Neural cell (in vitro differentiated cells): ENCODE measurements at regions not wholly inside any gene's neighbourhood (a gene's known extent, or its start where the extent isn't known, plus 50 kb on each side); places are given as distances from the start of the nearest gene placed in this dataset.

ENCODE experiments used
- H2AFZ ChIP-seq: fragments of 200-600, 300-800 bp; sonication (generic), shearing (Covaris generic); 2 replicates; pipeline ENCODE4 v1.6.0; 2014; ENCODE audit warnings: low read depth, mild to moderate bottlenecking, antibody characterized with exemption, low read length, moderate library complexity
- H3F3A ChIP-seq: fragments of 200-600 bp; shearing (Covaris generic); 2 replicates; pipeline ENCODE4 v1.6.1; 2016; ENCODE audit warnings: mild to moderate bottlenecking, moderate library complexity, mixed read lengths, antibody characterized with exemption, low read length; ENCODE audit not compliant: insufficient read depth, poor library complexity, severe bottlenecking
- H3K27ac ChIP-seq: fragments of 200-600, 300-800 bp; sonication (generic), shearing (Covaris generic); 2 replicates; pipeline ENCODE4 v1.5.1; 2014; ENCODE audit warnings: mild to moderate bottlenecking, low read length, moderate library complexity
- H3K27me3 ChIP-seq: fragments of 300-800, 200-600 bp; sonication (generic), shearing (Covaris generic); 2 replicates; pipeline ENCODE4 v1.6.0; 2014; ENCODE audit warnings: mild to moderate bottlenecking, low read depth, low read length, moderate library complexity; ENCODE audit not compliant: insufficient read depth
- H3K36me3 ChIP-seq: fragments of 300-800, 200-600 bp; sonication (generic), shearing (Covaris generic); 2 replicates; pipeline ENCODE4 v1.5.1; 2014; ENCODE audit warnings: mild to moderate bottlenecking, antibody characterized with exemption, low read length, moderate library complexity; ENCODE audit not compliant: insufficient read depth
- H3K4me2 ChIP-seq: fragments of 300-800, 200-600 bp; sonication (generic), shearing (Covaris generic); 2 replicates; pipeline ENCODE4 v1.6.0; 2014; ENCODE audit warnings: mild to moderate bottlenecking, low read length
- H3K4me3 ChIP-seq: fragments of 300-800, 200-600 bp; sonication (generic), shearing (Covaris generic); 2 replicates; pipeline ENCODE4 v1.5.1; 2014; ENCODE audit warnings: mild to moderate bottlenecking, low read length, moderate library complexity
- H3K79me2 ChIP-seq: fragments of 200-600 bp; shearing (Covaris generic); replicated peaks from 2 replicates; pipeline ENCODE4 v1.6.0; 2014; ENCODE audit warnings: mild to moderate bottlenecking, low read length, moderate library complexity; ENCODE audit not compliant: insufficient read depth
- H3K9ac ChIP-seq: fragments of 300-800, 200-600 bp; sonication (generic), shearing (Covaris generic); 2 replicates; pipeline ENCODE4 v1.6.1; 2016; ENCODE audit warnings: mild to moderate bottlenecking, low read length, mixed read lengths
- H3K9me2 ChIP-seq: fragments of 200-600 bp; shearing (Covaris generic); 2 replicates; pipeline ENCODE4 v1.6.1; 2016; ENCODE audit warnings: mild to moderate bottlenecking, low read length, mixed read lengths; ENCODE audit not compliant: insufficient read depth
- H3K9me3 ChIP-seq: fragments of 200-600, 300-800 bp; sonication (generic), shearing (Covaris generic); 2 replicates; pipeline ENCODE4 v1.6.1; 2016; ENCODE audit warnings: mild to moderate bottlenecking, mixed run types, low read length, moderate library complexity, mixed read lengths
- H4K20me1 ChIP-seq: fragments of 200-600 bp; shearing (Covaris generic); 2 replicates; pipeline ENCODE4 v1.6.1; 2016; ENCODE audit warnings: mild to moderate bottlenecking, mixed run types; ENCODE audit not compliant: insufficient read depth
- EP300 ChIP-seq: fragments of 450-650 bp; conservative IDR thresholded peaks from 2 replicates; pipeline ENCODE4 v1.6.1; 2014; ENCODE audit warnings: antibody characterized with exemption, mild to moderate bottlenecking, moderate library complexity; ENCODE audit not compliant: poor library complexity, severe bottlenecking
- EZH2 ChIP-seq: fragments of 200-600, 300-800 bp; shearing (Covaris generic), sonication (generic); IDR thresholded peaks from 2 replicates; pipeline ENCODE4 v1.6.1; 2014; ENCODE audit warnings: antibody characterized with exemption, low read length, borderline replicate concordance, mild to moderate bottlenecking; ENCODE audit not compliant: insufficient read depth, poor library complexity, severe bottlenecking
- MXI1 ChIP-seq: fragments of 450-650 bp; conservative IDR thresholded peaks from 2 replicates; pipeline ENCODE4 v1.6.1; 2014; ENCODE audit warnings: antibody characterized with exemption, mild to moderate bottlenecking; ENCODE audit not compliant: poor library complexity, severe bottlenecking
- POLR2AphosphoS5 ChIP-seq: IDR thresholded peaks from 2 replicates; pipeline ENCODE4 v1.6.1; 2012
- RAD21 ChIP-seq: fragments of 450-650 bp; conservative IDR thresholded peaks from 2 replicates; pipeline ENCODE4 v1.6.1; 2014; ENCODE audit warnings: antibody characterized with exemption, mild to moderate bottlenecking, moderate library complexity
- SMC3 ChIP-seq: fragments of 450-650 bp; conservative IDR thresholded peaks from 2 replicates; pipeline ENCODE4 v1.6.1; 2014; ENCODE audit warnings: antibody characterized with exemption, mild to moderate bottlenecking, moderate library complexity; ENCODE audit not compliant: poor library complexity
- TAF1 ChIP-seq: IDR thresholded peaks from 2 replicates; pipeline ENCODE4 v1.6.1; 2012; ENCODE audit warnings: low read depth
- TF ChIP-seq, protein P1 (sequence below): fragments of 450-650 bp; IDR thresholded peaks from 2 replicates; pipeline ENCODE4 v1.5.1; 2014; ENCODE audit warnings: antibody characterized with exemption, mild to moderate bottlenecking, moderate library complexity; ENCODE audit not compliant: poor library complexity, severe bottlenecking
- TF ChIP-seq, protein P2 (sequence below): IDR thresholded peaks from 2 replicates; pipeline ENCODE4 v1.6.1; 2012; ENCODE audit warnings: borderline replicate concordance

DNA sequence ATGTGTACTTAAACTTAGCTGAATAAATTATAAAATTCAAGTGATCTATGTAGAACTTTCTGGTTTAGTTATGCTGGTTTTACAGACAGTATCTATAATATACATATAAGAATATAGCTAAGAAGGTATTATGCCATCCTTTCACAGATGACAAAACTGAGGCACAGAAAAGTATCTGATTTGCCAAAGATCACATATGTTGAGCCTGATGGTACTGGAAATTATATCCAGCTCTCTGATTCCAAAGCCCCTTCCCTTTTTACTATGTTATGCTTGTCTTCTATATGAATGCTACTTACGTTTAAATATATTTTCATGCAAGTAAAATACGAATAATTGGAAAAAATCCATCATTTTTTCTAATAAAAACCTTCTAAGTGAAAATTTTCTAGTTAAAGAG lies 1631.3 kb downstream of the DPP10 start:
- no peak overlapping the region for H3K4me2 ChIP-seq
- H3K36me3 ChIP-seq, result no peaks in the 10 kb centered on the region
- no peaks in the 10 kb centered on the region for H3K27me3 ChIP-seq
- no peak overlapping the region for H3K27ac ChIP-seq
- H4K20me1 ChIP-seq, result no peaks in the 10 kb centered on the region
- H3K9me2 ChIP-seq, result no peaks in the 10 kb centered on the region
- no peaks in the 10 kb centered on the region for H3K79me2 ChIP-seq
- TF ChIP-seq POLR2AphosphoS5 (no peak), MXI1 (no peak), EP300 (no peak), TAF1 (no peak), RAD21 (no peak), SMC3 (no peak), EZH2 (no peak)
- TF ChIP-seq, protein P1, sequence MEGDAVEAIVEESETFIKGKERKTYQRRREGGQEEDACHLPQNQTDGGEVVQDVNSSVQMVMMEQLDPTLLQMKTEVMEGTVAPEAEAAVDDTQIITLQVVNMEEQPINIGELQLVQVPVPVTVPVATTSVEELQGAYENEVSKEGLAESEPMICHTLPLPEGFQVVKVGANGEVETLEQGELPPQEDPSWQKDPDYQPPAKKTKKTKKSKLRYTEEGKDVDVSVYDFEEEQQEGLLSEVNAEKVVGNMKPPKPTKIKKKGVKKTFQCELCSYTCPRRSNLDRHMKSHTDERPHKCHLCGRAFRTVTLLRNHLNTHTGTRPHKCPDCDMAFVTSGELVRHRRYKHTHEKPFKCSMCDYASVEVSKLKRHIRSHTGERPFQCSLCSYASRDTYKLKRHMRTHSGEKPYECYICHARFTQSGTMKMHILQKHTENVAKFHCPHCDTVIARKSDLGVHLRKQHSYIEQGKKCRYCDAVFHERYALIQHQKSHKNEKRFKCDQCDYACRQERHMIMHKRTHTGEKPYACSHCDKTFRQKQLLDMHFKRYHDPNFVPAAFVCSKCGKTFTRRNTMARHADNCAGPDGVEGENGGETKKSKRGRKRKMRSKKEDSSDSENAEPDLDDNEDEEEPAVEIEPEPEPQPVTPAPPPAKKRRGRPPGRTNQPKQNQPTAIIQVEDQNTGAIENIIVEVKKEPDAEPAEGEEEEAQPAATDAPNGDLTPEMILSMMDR, result no peak
- TF ChIP-seq, protein P2, sequence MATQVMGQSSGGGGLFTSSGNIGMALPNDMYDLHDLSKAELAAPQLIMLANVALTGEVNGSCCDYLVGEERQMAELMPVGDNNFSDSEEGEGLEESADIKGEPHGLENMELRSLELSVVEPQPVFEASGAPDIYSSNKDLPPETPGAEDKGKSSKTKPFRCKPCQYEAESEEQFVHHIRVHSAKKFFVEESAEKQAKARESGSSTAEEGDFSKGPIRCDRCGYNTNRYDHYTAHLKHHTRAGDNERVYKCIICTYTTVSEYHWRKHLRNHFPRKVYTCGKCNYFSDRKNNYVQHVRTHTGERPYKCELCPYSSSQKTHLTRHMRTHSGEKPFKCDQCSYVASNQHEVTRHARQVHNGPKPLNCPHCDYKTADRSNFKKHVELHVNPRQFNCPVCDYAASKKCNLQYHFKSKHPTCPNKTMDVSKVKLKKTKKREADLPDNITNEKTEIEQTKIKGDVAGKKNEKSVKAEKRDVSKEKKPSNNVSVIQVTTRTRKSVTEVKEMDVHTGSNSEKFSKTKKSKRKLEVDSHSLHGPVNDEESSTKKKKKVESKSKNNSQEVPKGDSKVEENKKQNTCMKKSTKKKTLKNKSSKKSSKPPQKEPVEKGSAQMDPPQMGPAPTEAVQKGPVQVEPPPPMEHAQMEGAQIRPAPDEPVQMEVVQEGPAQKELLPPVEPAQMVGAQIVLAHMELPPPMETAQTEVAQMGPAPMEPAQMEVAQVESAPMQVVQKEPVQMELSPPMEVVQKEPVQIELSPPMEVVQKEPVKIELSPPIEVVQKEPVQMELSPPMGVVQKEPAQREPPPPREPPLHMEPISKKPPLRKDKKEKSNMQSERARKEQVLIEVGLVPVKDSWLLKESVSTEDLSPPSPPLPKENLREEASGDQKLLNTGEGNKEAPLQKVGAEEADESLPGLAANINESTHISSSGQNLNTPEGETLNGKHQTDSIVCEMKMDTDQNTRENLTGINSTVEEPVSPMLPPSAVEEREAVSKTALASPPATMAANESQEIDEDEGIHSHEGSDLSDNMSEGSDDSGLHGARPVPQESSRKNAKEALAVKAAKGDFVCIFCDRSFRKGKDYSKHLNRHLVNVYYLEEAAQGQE, result no peak
- H3K4me3 ChIP-seq, result no peak overlapping the region
- H3K9ac ChIP-seq, result no peak overlapping the region
- H3F3A ChIP-seq, result no peaks in the 10 kb centered on the region
- no peaks in the 10 kb centered on the region for H3K9me3 ChIP-seq
- no peak overlapping the region for H2AFZ ChIP-seq

DNA sequence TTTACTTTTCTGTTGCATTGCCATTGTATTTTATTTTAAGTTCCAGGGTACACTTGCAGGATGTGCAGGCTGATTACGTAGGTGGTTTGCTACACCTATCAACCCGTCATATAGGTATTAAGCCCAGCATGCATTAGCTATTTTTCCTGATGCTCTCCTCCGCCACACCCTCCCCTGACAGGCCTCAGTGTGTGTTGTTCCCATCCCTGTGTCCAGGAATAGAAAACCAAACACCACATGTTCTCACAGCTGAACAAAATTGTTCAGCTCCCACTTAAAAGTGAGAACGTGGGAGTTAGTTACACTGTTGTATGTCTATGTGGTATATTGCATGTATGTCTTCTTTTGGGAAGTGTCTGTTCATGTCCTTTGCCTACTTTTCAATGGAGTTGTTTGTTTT lies 1631.7 kb downstream of the DPP10 start:
- H3K9ac ChIP-seq, result no peak overlapping the region
- H3K4me2 ChIP-seq, result no peak overlapping the region
- H3F3A ChIP-seq, result no peaks in the 10 kb centered on the region
- H3K79me2 ChIP-seq, result no peaks in the 10 kb centered on the region
- H3K27me3 ChIP-seq, result no peaks in the 10 kb centered on the region
- no peaks in the 10 kb centered on the region for H3K9me2 ChIP-seq
- no peak overlapping the region for H3K4me3 ChIP-seq
- no peaks in the 10 kb centered on the region for H4K20me1 ChIP-seq
- H2AFZ ChIP-seq, result no peak overlapping the region
- no peaks in the 10 kb centered on the region for H3K9me3 ChIP-seq
- H3K36me3 ChIP-seq, result no peaks in the 10 kb centered on the region
- H3K27ac ChIP-seq, result no peak overlapping the region
- TF ChIP-seq EP300 (no peak), MXI1 (no peak), EZH2 (no peak), POLR2AphosphoS5 (no peak), RAD21 (no peak), TAF1 (no peak), SMC3 (no peak)
- TF ChIP-seq, protein P1, result no peak
- TF ChIP-seq, protein P2, result no peak
